ENCODE measurements at regions not wholly inside any gene's neighbourhood (a gene's known extent, or its start where the extent isn't known, plus 50 kb on each side); places are given as distances from the start of the nearest gene placed in this dataset.

- TF ChIP-seq, protein P1, sequence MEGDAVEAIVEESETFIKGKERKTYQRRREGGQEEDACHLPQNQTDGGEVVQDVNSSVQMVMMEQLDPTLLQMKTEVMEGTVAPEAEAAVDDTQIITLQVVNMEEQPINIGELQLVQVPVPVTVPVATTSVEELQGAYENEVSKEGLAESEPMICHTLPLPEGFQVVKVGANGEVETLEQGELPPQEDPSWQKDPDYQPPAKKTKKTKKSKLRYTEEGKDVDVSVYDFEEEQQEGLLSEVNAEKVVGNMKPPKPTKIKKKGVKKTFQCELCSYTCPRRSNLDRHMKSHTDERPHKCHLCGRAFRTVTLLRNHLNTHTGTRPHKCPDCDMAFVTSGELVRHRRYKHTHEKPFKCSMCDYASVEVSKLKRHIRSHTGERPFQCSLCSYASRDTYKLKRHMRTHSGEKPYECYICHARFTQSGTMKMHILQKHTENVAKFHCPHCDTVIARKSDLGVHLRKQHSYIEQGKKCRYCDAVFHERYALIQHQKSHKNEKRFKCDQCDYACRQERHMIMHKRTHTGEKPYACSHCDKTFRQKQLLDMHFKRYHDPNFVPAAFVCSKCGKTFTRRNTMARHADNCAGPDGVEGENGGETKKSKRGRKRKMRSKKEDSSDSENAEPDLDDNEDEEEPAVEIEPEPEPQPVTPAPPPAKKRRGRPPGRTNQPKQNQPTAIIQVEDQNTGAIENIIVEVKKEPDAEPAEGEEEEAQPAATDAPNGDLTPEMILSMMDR (IDR thresholded peaks at IDR 0.05; ENCODE audit: extremely low read depth in 1 of 2, insufficient read depth in 1 of 2, low read depth in 1 of 2, low read length in 2 of 2): no peak
- TF ChIP-seq GATA2 (IDR thresholded peaks at IDR 0.05; ENCODE audit: insufficient read depth, insufficient read length, low read depth, low read length): no peak
- TF ChIP-seq EZH2 (IDR thresholded peaks at IDR 0.05; ENCODE audit: borderline replicate concordance, low read depth, low read length, severe bottlenecking): no peak
- no peak for TF ChIP-seq POLR2A (IDR thresholded peaks at IDR 0.05; ENCODE audit: low read depth, low read length)
- no peak for TF ChIP-seq POLR2AphosphoS5 (IDR thresholded peaks at IDR 0.05; ENCODE audit: insufficient read depth, low read depth, low read length)
- no peak for TF ChIP-seq JUN (IDR thresholded peaks at IDR 0.05; ENCODE audit: borderline replicate concordance, insufficient read depth, insufficient read length, low read depth)
- TF ChIP-seq, protein P2, sequence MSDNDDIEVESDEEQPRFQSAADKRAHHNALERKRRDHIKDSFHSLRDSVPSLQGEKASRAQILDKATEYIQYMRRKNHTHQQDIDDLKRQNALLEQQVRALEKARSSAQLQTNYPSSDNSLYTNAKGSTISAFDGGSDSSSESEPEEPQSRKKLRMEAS (IDR thresholded peaks at IDR 0.05; ENCODE audit: insufficient read depth, insufficient read length): no peak
- TF ChIP-seq MYC (IDR thresholded peaks at IDR 0.05; ENCODE audit: low read depth, low read length): no peak
- TF ChIP-seq FOS (IDR thresholded peaks at IDR 0.05; ENCODE audit: borderline replicate concordance, insufficient read depth, low read length): no peak
These were observed 151.2 kb upstream of the NFE2L3 start for GRCh38 chr7:26000841-26001240.
